ENCODE measurements at regions not wholly inside any gene's neighbourhood (a gene's known extent, or its start where the extent isn't known, plus 50 kb on each side); places are given as distances from the start of the nearest gene placed in this dataset.

- H3K9me2 ChIP-seq (replicated peaks; ENCODE audit: low read depth, low read length): no peaks in the 10 kb centered on the region
- TF ChIP-seq EZH2phosphoT487 (IDR thresholded peaks at IDR 0.05; ENCODE audit: borderline replicate concordance): no peak
- no peak for TF ChIP-seq CTCF (conservative IDR thresholded peaks at IDR 0.05; ENCODE audit: low read length)
- H3K4me1 ChIP-seq (ENCODE audit: insufficient read depth, low read length, poor library complexity, severe bottlenecking): no peaks in the 10 kb centered on the region
- H3K79me2 ChIP-seq (ENCODE audit: insufficient read depth, low read length): no peaks in the 10 kb centered on the region
- no peaks in the 10 kb centered on the region for H3K36me3 ChIP-seq (ENCODE audit: insufficient read depth, low read length)
- H2AFZ ChIP-seq (ENCODE audit: low read length): no peak overlapping the region
- H4K20me1 ChIP-seq (ENCODE audit: insufficient read depth, low read length, poor library complexity, severe bottlenecking): no peaks in the 10 kb centered on the region
- no peaks in the 10 kb centered on the region for H3K9me3 ChIP-seq (ENCODE audit: insufficient read depth, low read depth, low read length)
- no peak overlapping the region for H3K9ac ChIP-seq (ENCODE audit: low read depth, low read length, poor library complexity, severe bottlenecking)
- H3F3A ChIP-seq (ENCODE audit: low read depth): no peaks in the 10 kb centered on the region
- no peak overlapping the region for H3K4me3 ChIP-seq (ENCODE audit: low read length, poor library complexity, severe bottlenecking)
- no peaks in the 10 kb centered on the region for H3K27me3 ChIP-seq (ENCODE audit: insufficient read depth, low read length, poor library complexity, severe bottlenecking)
- H3K4me2 ChIP-seq (ENCODE audit: low read depth, low read length, poor library complexity, severe bottlenecking): no peak overlapping the region
Observed at GRCh38 chr10:108789336-108789735, 1134.0 kb downstream of the XPNPEP1 start.

GRCh38 chr10:108788891-108789290, 1134.4 kb downstream of the XPNPEP1 start:
- no peak overlapping the region for H3K9ac ChIP-seq (ENCODE audit: low read depth, low read length, poor library complexity, severe bottlenecking)
- H3K4me3 ChIP-seq (ENCODE audit: low read length, poor library complexity, severe bottlenecking): no peak overlapping the region
- H3K4me1 ChIP-seq (ENCODE audit: insufficient read depth, low read length, poor library complexity, severe bottlenecking): no peaks in the 10 kb centered on the region
- no peaks in the 10 kb centered on the region for H3K9me2 ChIP-seq (replicated peaks; ENCODE audit: low read depth, low read length)
- H3F3A ChIP-seq (ENCODE audit: low read depth): no peaks in the 10 kb centered on the region
- no peak overlapping the region for H3K4me2 ChIP-seq (ENCODE audit: low read depth, low read length, poor library complexity, severe bottlenecking)
- H2AFZ ChIP-seq (ENCODE audit: low read length): no peak overlapping the region
- H3K36me3 ChIP-seq (ENCODE audit: insufficient read depth, low read length): no peaks in the 10 kb centered on the region
- no peaks in the 10 kb centered on the region for H3K9me3 ChIP-seq (ENCODE audit: insufficient read depth, low read depth, low read length)
- H3K79me2 ChIP-seq (ENCODE audit: insufficient read depth, low read length): no peaks in the 10 kb centered on the region
- no peak for TF ChIP-seq EZH2phosphoT487 (IDR thresholded peaks at IDR 0.05; ENCODE audit: borderline replicate concordance)
- TF ChIP-seq CTCF (conservative IDR thresholded peaks at IDR 0.05; ENCODE audit: low read length): no peak
- no peaks in the 10 kb centered on the region for H4K20me1 ChIP-seq (ENCODE audit: insufficient read depth, low read length, poor library complexity, severe bottlenecking)
- no peaks in the 10 kb centered on the region for H3K27me3 ChIP-seq (ENCODE audit: insufficient read depth, low read length, poor library complexity, severe bottlenecking)

GRCh38 chr10:108787932-108788331, 1135.4 kb downstream of the XPNPEP1 start:
- no peaks in the 10 kb centered on the region for H3K9me2 ChIP-seq (replicated peaks; ENCODE audit: low read depth, low read length)
- H3K79me2 ChIP-seq (ENCODE audit: insufficient read depth, low read length): no peaks in the 10 kb centered on the region
- H3K36me3 ChIP-seq (ENCODE audit: insufficient read depth, low read length): no peaks in the 10 kb centered on the region
- no peak overlapping the region for H3K4me3 ChIP-seq (ENCODE audit: low read length, poor library complexity, severe bottlenecking)
- no peaks in the 10 kb centered on the region for H4K20me1 ChIP-seq (ENCODE audit: insufficient read depth, low read length, poor library complexity, severe bottlenecking)
- no peak overlapping the region for H3K4me2 ChIP-seq (ENCODE audit: low read depth, low read length, poor library complexity, severe bottlenecking)
- H3K27me3 ChIP-seq (ENCODE audit: insufficient read depth, low read length, poor library complexity, severe bottlenecking): no peaks in the 10 kb centered on the region
- TF ChIP-seq EZH2phosphoT487 (IDR thresholded peaks at IDR 0.05; ENCODE audit: borderline replicate concordance): no peak
- TF ChIP-seq CTCF (conservative IDR thresholded peaks at IDR 0.05; ENCODE audit: low read length): no peak
- H3K9me3 ChIP-seq (ENCODE audit: insufficient read depth, low read depth, low read length): no peaks in the 10 kb centered on the region
- H2AFZ ChIP-seq (ENCODE audit: low read length): no peak overlapping the region
- no peak overlapping the region for H3K9ac ChIP-seq (ENCODE audit: low read depth, low read length, poor library complexity, severe bottlenecking)
- H3F3A ChIP-seq (ENCODE audit: low read depth): no peaks in the 10 kb centered on the region
- H3K4me1 ChIP-seq (ENCODE audit: insufficient read depth, low read length, poor library complexity, severe bottlenecking): no peaks in the 10 kb centered on the region

Measured in Loucy (cell line).